ENCODE measurements at regions not wholly inside any gene's neighbourhood (a gene's known extent, or its start where the extent isn't known, plus 50 kb on each side); places are given as distances from the start of the nearest gene placed in this dataset.
"Not testable (repeated sequence)": the region's sequence is repeated elsewhere in the genome, so short reads cannot be mapped to it uniquely, and the experiment has no call there.

- intact Hi-C loops (cut with DNase I): no loop called here
Observed at GRCh38 chr4:151583157-151583914, 174.4 kb downstream of the FHIP1A start.

GRCh38 chr4:151584101-151584500, 175.1 kb downstream of the FHIP1A start:
- Histone ChIP-seq H3K9me3 (replicated peaks in 1 of 3) (no peaks in the 10 kb centered on the region), H3K36me3 (replicated peaks in 1 of 2) (no peaks in the 10 kb centered on the region), H3K27ac (no peak overlapping the region), H3K4me1 (replicated peaks in 1 of 2) (peaks cover 0 to 7% of the 10 kb centered on the region in 2 donors), H3K27me3 (no peaks in the 10 kb centered on the region), H3K4me3 (no peak overlapping the region)
- no peak for DNase-seq
- TF ChIP-seq POLR2A (IDR thresholded peaks at IDR 0.05): no peak
- TF ChIP-seq CTCF (IDR thresholded peaks at IDR 0.05): no peak
- intact Hi-C loops (cut with DNase I): no loop called here

More at GRCh38 chr4:151583157-151583914, 174.4 kb downstream of the FHIP1A start:
- no peaks in the 10 kb centered on the region for H3K36me3 ChIP-seq (replicated peaks in 1 of 2)
- H3K9me3 ChIP-seq (replicated peaks in 1 of 3): no peaks in the 10 kb centered on the region
- no peak for DNase-seq
- TF ChIP-seq POLR2A (IDR thresholded peaks at IDR 0.05): no peak
- no peak for TF ChIP-seq CTCF (IDR thresholded peaks at IDR 0.05)
- 63 to 89% (median 81%) methylated on average over 4 of the region's 4 CpGs for WGBS, 4 donors
- H3K27ac ChIP-seq: no peak overlapping the region
- H3K4me3 ChIP-seq: no peak overlapping the region
- H3K27me3 ChIP-seq: no peaks in the 10 kb centered on the region
- peaks cover 0 to 7% of the 10 kb centered on the region in 2 donors for H3K4me1 ChIP-seq (replicated peaks in 1 of 2)

GRCh38 chr4:151595629-151596028, 165.2 kb downstream of the GATB start:
- H3K27ac ChIP-seq; DNase-seq; intact Hi-C loops (cut with DNase I); H3K27me3 ChIP-seq; H3K36me3 ChIP-seq (replicated peaks in 1 of 2); H3K9me3 ChIP-seq (replicated peaks in 1 of 3); H3K4me3 ChIP-seq; H3K4me1 ChIP-seq (replicated peaks in 1 of 2): not testable (repeated sequence)
- WGBS, 4 donors: 88 to 100% (median 97%) methylated on average over 1 of the region's 1 CpG

GRCh38 chr4:151597691-151598090, 163.1 kb downstream of the GATB start:
- 60 to 90% (median 83%) methylated on average over 1 to 8 of the region's 8 CpGs for WGBS, 4 donors
- H3K9me3 ChIP-seq (replicated peaks in 1 of 3); H3K36me3 ChIP-seq (replicated peaks in 1 of 2); intact Hi-C loops (cut with DNase I); H3K4me3 ChIP-seq; H3K27ac ChIP-seq; DNase-seq; H3K4me1 ChIP-seq (replicated peaks in 1 of 2); H3K27me3 ChIP-seq: not testable (repeated sequence)

GRCh38 chr4:151599863-151600262, 160.9 kb downstream of the GATB start:
- Histone ChIP-seq H3K4me1 (replicated peaks in 1 of 2) (no peaks in the 10 kb centered on the region), H3K27me3 (no peaks in the 10 kb centered on the region), H3K9me3 (replicated peaks in 1 of 3) (no peaks in the 10 kb centered on the region), H3K36me3 (replicated peaks in 1 of 2) (no peaks in the 10 kb centered on the region), H3K27ac (no peak overlapping the region), H3K4me3 (no peak overlapping the region)
- intact Hi-C loops (cut with DNase I): loop anchor here in 1 of 2 donors (10.0 kb wide), 2 partner anchors 235 to 495 kb away; no protein-coding TSS in a partner anchor
- no peak for TF ChIP-seq POLR2A (IDR thresholded peaks at IDR 0.05)
- TF ChIP-seq CTCF (IDR thresholded peaks at IDR 0.05): no peak
- DNase-seq: no peak
- WGBS, 4 donors: 84 to 94% (median 90%) methylated on average over 2 of the region's 2 CpGs
